ENCODE measurements at regions not wholly inside any gene's neighbourhood (a gene's known extent, or its start where the extent isn't known, plus 50 kb on each side); places are given as distances from the start of the nearest gene placed in this dataset.
"Not testable (repeated sequence)": the region's sequence is repeated elsewhere in the genome, so short reads cannot be mapped to it uniquely, and the experiment has no call there.

- not testable (repeated sequence) for DNase-seq
Measured at GRCh38 chr19:21668072-21668773, 99.2 kb downstream of the ZNF100 start.

- DNase-seq, result no peak
Measured at GRCh38 chr19:21655540-21656126, 111.7 kb downstream of the ZNF100 start.

GRCh38 chr19:21651478-21651877 is 115.9 kb downstream of the ZNF100 start:
- not testable (repeated sequence) for DNase-seq

GRCh38 chr19:21638776-21639175 is 128.6 kb downstream of the ZNF100 start:
- no peak for DNase-seq

- DNase-seq, result no peak
Measured at GRCh38 chr19:21626924-21627697, 121.7 kb downstream of the ZNF429 start.

- DNase-seq, result no peak
Measured at GRCh38 chr19:21626091-21626490, 120.7 kb downstream of the ZNF429 start.

- peak; percentile 48 for DNase-seq
Measured at GRCh38 chr19:21622920-21623319, 117.5 kb downstream of the ZNF429 start.

- DNase-seq, result no peak
Measured at GRCh38 chr19:21621671-21622070, 116.3 kb downstream of the ZNF429 start.

GRCh38 chr19:21617740-21618339 is 112.4 kb downstream of the ZNF429 start:
- DNase-seq, result no peak

GRCh38 chr19:21614776-21615175 is 109.4 kb downstream of the ZNF429 start:
- not testable (repeated sequence) for DNase-seq

- not testable (repeated sequence) for DNase-seq
Measured at GRCh38 chr19:21613201-21613600, 107.8 kb downstream of the ZNF429 start.

GRCh38 chr19:21612403-21612872 is 107.0 kb downstream of the ZNF429 start:
- DNase-seq, result no peak

GRCh38 chr19:21611659-21612402 is 106.4 kb downstream of the ZNF429 start:
- DNase-seq, result no peak

- DNase-seq, result no peak
Measured at GRCh38 chr19:21610787-21611186, 105.4 kb downstream of the ZNF429 start.

GRCh38 chr19:21610341-21610740 is 104.9 kb downstream of the ZNF429 start:
- no peak for DNase-seq

- no peak for DNase-seq
Measured at GRCh38 chr19:21608571-21608970, 103.2 kb downstream of the ZNF429 start.

GRCh38 chr19:21607449-21607848 is 102.0 kb downstream of the ZNF429 start:
- DNase-seq, result no peak

- not testable (repeated sequence) for DNase-seq
Measured at GRCh38 chr19:21607011-21607410, 101.6 kb downstream of the ZNF429 start.

- DNase-seq, result not testable (repeated sequence)
Measured at GRCh38 chr19:21606326-21606725, 100.9 kb downstream of the ZNF429 start.

- DNase-seq, result peak; percentile 42
Measured at GRCh38 chr19:21604951-21605476, 99.6 kb downstream of the ZNF429 start.
